ENCODE measurements at regions not wholly inside any gene's neighbourhood (a gene's known extent, or its start where the extent isn't known, plus 50 kb on each side); places are given as distances from the start of the nearest gene placed in this dataset.

DNA sequence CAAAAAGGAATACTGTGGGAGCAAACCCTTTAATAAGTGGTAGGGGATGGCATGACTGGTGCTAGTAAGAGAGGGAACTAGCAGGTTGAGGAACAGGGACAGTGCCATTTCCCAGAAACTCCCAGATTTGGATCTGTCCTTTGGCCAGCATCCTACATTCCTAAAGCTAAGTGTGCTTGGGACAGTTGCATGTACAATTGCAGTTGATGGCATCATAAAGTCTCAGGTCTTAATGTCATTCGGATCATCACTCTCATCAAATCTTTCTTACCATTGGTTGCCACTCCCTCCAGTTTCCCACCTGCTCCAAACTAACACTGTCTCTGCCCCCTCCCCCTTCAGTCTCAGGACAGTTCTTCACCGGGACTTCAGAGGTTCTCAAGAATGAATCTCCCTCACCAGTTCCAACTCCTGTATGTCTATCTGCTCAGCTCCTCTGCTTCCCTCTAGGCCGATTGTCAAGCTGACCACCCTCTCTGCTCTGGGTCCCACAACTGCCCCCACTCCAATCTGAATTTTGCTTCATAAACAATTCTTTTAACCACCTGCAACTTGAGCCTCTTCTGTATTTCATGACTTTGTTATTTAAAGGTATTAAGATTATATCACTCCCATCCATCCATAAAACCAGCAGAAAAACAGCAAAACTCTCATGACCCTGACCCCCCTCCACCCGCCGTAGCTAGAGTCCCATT is 260.8 kb downstream of the CGGBP1 start:
- Histone ChIP-seq H3K9me3 (ENCODE audit: control insufficient read depth, low read depth, low read length) (no peaks in the 10 kb centered on the region), H4K20me1 (ENCODE audit: control insufficient read depth, extremely low read depth, insufficient read depth, low read length) (no peaks in the 10 kb centered on the region), H3K9me1 (ENCODE audit: control insufficient read depth, extremely low read depth, insufficient read depth, low read length) (peaks cover 2% of the 10 kb centered on the region), H3K79me2 (ENCODE audit: control insufficient read depth, insufficient read depth, low read length) (no peaks in the 10 kb centered on the region), H3K4me1 (ENCODE audit: control insufficient read depth, extremely low read depth, insufficient read depth, low read length) (no peaks in the 10 kb centered on the region), H3K27ac (ENCODE audit: control insufficient read depth, insufficient read depth, low read length) (no peak overlapping the region), H3K27me3 (ENCODE audit: control insufficient read depth, extremely low read depth, insufficient read depth, low read length) (peaks cover 10% of the 10 kb centered on the region), H2AFZ (ENCODE audit: control insufficient read depth, low read length) (no peak overlapping the region), H3K9ac (ENCODE audit: control insufficient read depth, extremely low read depth, insufficient read depth, low read length) (no peak overlapping the region), H3K4me3 (ENCODE audit: control insufficient read depth in 2 of 3, extremely low read depth in 1 of 3, insufficient read depth in 2 of 3, low read depth in 1 of 3, low read length in 3 of 3) (no peak overlapping the region), H3K36me3 (ENCODE audit: control insufficient read depth in 2 of 2, extremely low read depth in 1 of 2, insufficient read depth in 2 of 2, low read length in 2 of 2) (no peaks in the 10 kb centered on the region), H3K4me2 (ENCODE audit: control insufficient read depth, extremely low read depth, insufficient read depth, low read depth, low read length) (no peak overlapping the region)
- TF ChIP-seq, protein P1, sequence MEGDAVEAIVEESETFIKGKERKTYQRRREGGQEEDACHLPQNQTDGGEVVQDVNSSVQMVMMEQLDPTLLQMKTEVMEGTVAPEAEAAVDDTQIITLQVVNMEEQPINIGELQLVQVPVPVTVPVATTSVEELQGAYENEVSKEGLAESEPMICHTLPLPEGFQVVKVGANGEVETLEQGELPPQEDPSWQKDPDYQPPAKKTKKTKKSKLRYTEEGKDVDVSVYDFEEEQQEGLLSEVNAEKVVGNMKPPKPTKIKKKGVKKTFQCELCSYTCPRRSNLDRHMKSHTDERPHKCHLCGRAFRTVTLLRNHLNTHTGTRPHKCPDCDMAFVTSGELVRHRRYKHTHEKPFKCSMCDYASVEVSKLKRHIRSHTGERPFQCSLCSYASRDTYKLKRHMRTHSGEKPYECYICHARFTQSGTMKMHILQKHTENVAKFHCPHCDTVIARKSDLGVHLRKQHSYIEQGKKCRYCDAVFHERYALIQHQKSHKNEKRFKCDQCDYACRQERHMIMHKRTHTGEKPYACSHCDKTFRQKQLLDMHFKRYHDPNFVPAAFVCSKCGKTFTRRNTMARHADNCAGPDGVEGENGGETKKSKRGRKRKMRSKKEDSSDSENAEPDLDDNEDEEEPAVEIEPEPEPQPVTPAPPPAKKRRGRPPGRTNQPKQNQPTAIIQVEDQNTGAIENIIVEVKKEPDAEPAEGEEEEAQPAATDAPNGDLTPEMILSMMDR (optimal IDR thresholded peaks at IDR 0.05 in 1 of 3, IDR thresholded peaks at IDR 0.05 in 1 of 3, conservative IDR thresholded peaks at IDR 0.05 in 1 of 3; ENCODE audit: extremely low read depth in 1 of 3, insufficient read depth in 2 of 3, low read length in 3 of 3) = no peak
- no peak for TF ChIP-seq EZH2 (IDR thresholded peaks at IDR 0.05; ENCODE audit: low read length)
- FAIRE-seq = no peak
- dilution Hi-C loops (cut with MboI; ENCODE audit: extremely low pct_ligation_motif_present, low sequenced_read_pairs) = no loop called here
- DNase-seq (ENCODE audit: low read depth, low spot score) = no peak

DNA sequence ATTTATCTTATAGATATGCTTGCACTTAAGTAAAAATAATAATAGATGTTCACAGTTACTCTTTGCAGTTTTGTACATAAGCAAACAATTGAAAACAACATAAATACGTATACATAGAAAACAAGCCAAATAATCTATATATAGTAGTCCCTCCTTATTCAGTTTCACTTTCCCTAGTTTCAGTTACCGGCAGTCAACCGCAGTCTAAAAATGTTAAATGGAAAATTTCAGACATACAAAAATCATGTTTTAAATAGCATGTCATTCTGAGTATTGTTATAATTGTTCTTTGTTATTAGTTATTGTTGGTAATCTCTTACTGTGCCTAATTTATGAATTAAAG is 262.0 kb downstream of the CGGBP1 start:
- no peak overlapping the region for H2AFZ ChIP-seq (ENCODE audit: control insufficient read depth, low read length)
- no peaks in the 10 kb centered on the region for H4K20me1 ChIP-seq (ENCODE audit: control insufficient read depth, extremely low read depth, insufficient read depth, low read length)
- H3K27me3 ChIP-seq (ENCODE audit: control insufficient read depth, extremely low read depth, insufficient read depth, low read length) = peaks cover 22% of the 10 kb centered on the region
- FAIRE-seq (no peak), DNase-seq (ENCODE audit: low read depth, low spot score) (no peak)
- no peak overlapping the region for H3K4me3 ChIP-seq (ENCODE audit: control insufficient read depth in 2 of 3, extremely low read depth in 1 of 3, insufficient read depth in 2 of 3, low read depth in 1 of 3, low read length in 3 of 3)
- H3K27ac ChIP-seq (ENCODE audit: control insufficient read depth, insufficient read depth, low read length) = no peak overlapping the region
- TF ChIP-seq, protein P1 (optimal IDR thresholded peaks at IDR 0.05 in 1 of 3, IDR thresholded peaks at IDR 0.05 in 1 of 3, conservative IDR thresholded peaks at IDR 0.05 in 1 of 3; ENCODE audit: extremely low read depth in 1 of 3, insufficient read depth in 2 of 3, low read length in 3 of 3) = no peak
- no peak for TF ChIP-seq EZH2 (IDR thresholded peaks at IDR 0.05; ENCODE audit: low read length)
- dilution Hi-C loops (cut with MboI; ENCODE audit: extremely low pct_ligation_motif_present, low sequenced_read_pairs) = no loop called here
- no peaks in the 10 kb centered on the region for H3K9me3 ChIP-seq (ENCODE audit: control insufficient read depth, low read depth, low read length)
- no peak overlapping the region for H3K9ac ChIP-seq (ENCODE audit: control insufficient read depth, extremely low read depth, insufficient read depth, low read length)
- H3K4me1 ChIP-seq (ENCODE audit: control insufficient read depth, extremely low read depth, insufficient read depth, low read length) = no peaks in the 10 kb centered on the region
- H3K79me2 ChIP-seq (ENCODE audit: control insufficient read depth, insufficient read depth, low read length) = no peaks in the 10 kb centered on the region
- no peak overlapping the region for H3K4me2 ChIP-seq (ENCODE audit: control insufficient read depth, extremely low read depth, insufficient read depth, low read depth, low read length)
- peaks cover 2% of the 10 kb centered on the region for H3K9me1 ChIP-seq (ENCODE audit: control insufficient read depth, extremely low read depth, insufficient read depth, low read length)
- no peaks in the 10 kb centered on the region for H3K36me3 ChIP-seq (ENCODE audit: control insufficient read depth in 2 of 2, extremely low read depth in 1 of 2, insufficient read depth in 2 of 2, low read length in 2 of 2)

Measured in keratinocyte (primary cell).